Mammary epithelial cell (primary cell): ENCODE measurements at regions not wholly inside any gene's neighbourhood (a gene's known extent, or its start where the extent isn't known, plus 50 kb on each side); places are given as distances from the start of the nearest gene placed in this dataset.
"Not testable (repeated sequence)": the region's sequence is repeated elsewhere in the genome, so short reads cannot be mapped to it uniquely, and the experiment has no call there.

Experiments
- EZH2 ChIP-seq: IDR thresholded peaks from 2 replicates; pipeline ENCODE4 v1.6.1; 2012; ENCODE audit warnings: low read length, inconsistent platforms, borderline replicate concordance
- TF ChIP-seq, protein P1 (sequence below), 2 donors: IDR thresholded peaks in 1 of 2; conservative IDR thresholded peaks in 1 of 2; 2 replicates each; pipeline ENCODE4 v1.5.1; 2011 to 2012; ENCODE audit warnings: inconsistent platforms in 2 of 2, low read length in 2 of 2, mild to moderate bottlenecking in 2 of 2, control low read depth in 1 of 2, low read depth in 1 of 2; ENCODE audit not compliant: insufficient read depth in 1 of 2; ENCODE audit errors: extremely low read depth in 1 of 2

DNA sequence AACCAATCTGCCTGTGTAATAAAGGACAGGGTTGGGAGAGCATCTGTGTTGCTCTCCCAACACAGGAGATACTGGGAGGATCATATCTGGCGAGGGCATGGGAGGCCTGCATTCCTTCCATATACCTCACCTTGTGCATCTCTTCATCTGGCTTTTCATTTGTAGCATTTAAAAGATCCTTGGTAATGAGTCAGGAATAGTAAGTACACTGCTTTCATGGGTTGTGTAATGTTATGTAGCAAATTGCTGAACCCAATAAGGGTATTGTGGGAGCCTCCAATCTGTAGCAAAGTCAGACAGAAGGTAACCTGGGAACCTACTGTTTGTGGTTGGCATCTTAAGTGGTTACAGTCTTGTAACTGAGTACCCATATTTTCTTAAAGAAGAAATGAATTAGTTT lies 210.8 kb downstream of the LMLN start:
- TF ChIP-seq, protein P1, sequence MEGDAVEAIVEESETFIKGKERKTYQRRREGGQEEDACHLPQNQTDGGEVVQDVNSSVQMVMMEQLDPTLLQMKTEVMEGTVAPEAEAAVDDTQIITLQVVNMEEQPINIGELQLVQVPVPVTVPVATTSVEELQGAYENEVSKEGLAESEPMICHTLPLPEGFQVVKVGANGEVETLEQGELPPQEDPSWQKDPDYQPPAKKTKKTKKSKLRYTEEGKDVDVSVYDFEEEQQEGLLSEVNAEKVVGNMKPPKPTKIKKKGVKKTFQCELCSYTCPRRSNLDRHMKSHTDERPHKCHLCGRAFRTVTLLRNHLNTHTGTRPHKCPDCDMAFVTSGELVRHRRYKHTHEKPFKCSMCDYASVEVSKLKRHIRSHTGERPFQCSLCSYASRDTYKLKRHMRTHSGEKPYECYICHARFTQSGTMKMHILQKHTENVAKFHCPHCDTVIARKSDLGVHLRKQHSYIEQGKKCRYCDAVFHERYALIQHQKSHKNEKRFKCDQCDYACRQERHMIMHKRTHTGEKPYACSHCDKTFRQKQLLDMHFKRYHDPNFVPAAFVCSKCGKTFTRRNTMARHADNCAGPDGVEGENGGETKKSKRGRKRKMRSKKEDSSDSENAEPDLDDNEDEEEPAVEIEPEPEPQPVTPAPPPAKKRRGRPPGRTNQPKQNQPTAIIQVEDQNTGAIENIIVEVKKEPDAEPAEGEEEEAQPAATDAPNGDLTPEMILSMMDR (conservative IDR thresholded peaks at IDR 0.05 in 1 of 2, IDR thresholded peaks at IDR 0.05 in 1 of 2; ENCODE audit: extremely low read depth in 1 of 2, insufficient read depth in 1 of 2, low read depth in 1 of 2, low read length in 2 of 2): not testable (repeated sequence)
- not testable (repeated sequence) for TF ChIP-seq EZH2
